HUES64 (cell line): ENCODE measurements at regions not wholly inside any gene's neighbourhood (a gene's known extent, or its start where the extent isn't known, plus 50 kb on each side); places are given as distances from the start of the nearest gene placed in this dataset.

ENCODE experiments used
- H3K27ac ChIP-seq: 2 replicates; pipeline ENCODE4 v1.7.0; 2013; ENCODE audit warnings: low read depth, low read length, inconsistent platforms
- H3K27me3 ChIP-seq: 2 replicates; pipeline ENCODE4 v1.6.1; 2013; ENCODE audit warnings: mild to moderate bottlenecking, low read length; ENCODE audit not compliant: insufficient read depth
- H3K36me3 ChIP-seq: 2 replicates; pipeline ENCODE4 v1.6.1; 2013; ENCODE audit warnings: mild to moderate bottlenecking, low read length; ENCODE audit not compliant: insufficient read depth
- H3K4me1 ChIP-seq: 2 replicates; pipeline ENCODE4 v1.6.1; 2013; ENCODE audit warnings: mild to moderate bottlenecking, low read length, moderate library complexity; ENCODE audit not compliant: insufficient read depth
- H3K4me3 ChIP-seq: 2 replicates; pipeline ENCODE4 v1.5.1; 2013; ENCODE audit warnings: mild to moderate bottlenecking, low read length, moderate library complexity
- H3K9ac ChIP-seq: 2 replicates; pipeline ENCODE4 v1.6.1; 2013; ENCODE audit warnings: mild to moderate bottlenecking, low read depth, low read length
- H3K9me3 ChIP-seq: 2 replicates; pipeline ENCODE4 v1.6.1; 2013; ENCODE audit warnings: low read depth, low read length; ENCODE audit not compliant: insufficient read depth
- WGBS: fragments of 150-250, 120-280 bp; methylation state at CpG from one replicate; pipeline ENCODE4 v1.1.7; 2013; ENCODE audit warnings: missing lambda C conversion rate; 5-methylcytosine and 5-hydroxymethylcytosine counted together

DNA sequence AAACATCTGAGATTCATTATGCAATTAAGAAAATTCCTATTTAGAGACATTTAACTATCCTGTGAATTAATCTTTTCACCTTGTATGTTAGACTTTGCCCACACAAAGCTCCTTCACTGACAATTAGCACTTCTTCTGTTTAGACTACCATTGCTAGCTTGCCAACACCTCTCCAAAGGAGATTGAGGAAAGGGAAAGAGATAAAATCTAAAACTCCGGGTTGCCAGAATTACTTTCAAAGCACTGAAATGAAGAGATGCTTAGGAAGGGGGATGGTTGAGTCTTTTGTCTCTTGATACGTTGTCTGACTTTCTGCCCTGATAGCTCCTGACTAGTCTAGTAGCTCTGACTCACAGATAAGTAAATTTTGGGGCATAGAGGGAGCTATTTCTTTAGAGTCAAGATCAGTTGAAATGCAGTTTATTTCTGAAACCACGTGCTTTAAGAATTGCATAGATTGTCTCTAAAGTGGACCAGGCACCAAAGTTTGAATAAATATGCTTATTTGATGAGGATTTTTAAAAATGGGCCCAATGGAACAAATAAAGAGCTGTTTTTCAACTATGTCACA lies 74.1 kb upstream of the DSEL start:
- Histone ChIP-seq H3K4me1 (peaks cover 11% of the 10 kb centered on the region; the same call in 1 of the 2 replicates), H3K4me3 (no peak overlapping the region), H3K27me3 (no peaks in the 10 kb centered on the region), H3K9me3 (no peaks in the 10 kb centered on the region; the same call in 1 of the 2 replicates), H3K9ac (no peak overlapping the region), H3K27ac (no peak overlapping the region), H3K36me3 (no peaks in the 10 kb centered on the region)
- WGBS = 49% methylated on average over 3 of the region's 3 CpGs

DNA sequence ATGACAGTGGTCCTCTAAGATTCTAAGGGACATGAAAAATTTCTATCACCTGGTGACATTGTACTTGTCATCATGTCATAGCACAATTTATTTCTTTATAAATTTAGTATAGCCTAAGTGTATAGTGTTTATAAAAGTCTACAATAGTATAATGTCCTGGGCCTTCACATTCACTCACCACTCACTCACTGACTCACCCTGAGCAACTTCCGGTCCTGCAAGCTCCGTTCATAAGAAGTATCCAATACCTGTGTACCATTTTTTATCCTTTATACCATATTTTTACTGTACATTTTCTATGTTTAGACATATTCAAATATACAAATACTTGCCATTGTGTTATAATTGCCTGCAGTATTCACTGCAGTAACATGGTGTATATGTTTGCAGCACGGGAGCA lies 72.8 kb upstream of the DSEL start:
- 93% methylated on average over 3 of the region's 3 CpGs for WGBS
- Histone ChIP-seq H3K4me1 (peaks cover 11% of the 10 kb centered on the region; the same call in 1 of the 2 replicates), H3K9me3 (0 out of 2 replicates have a peak, but pooled peaks cover 4% of the 10 kb centered on the region), H3K36me3 (no peaks in the 10 kb centered on the region), H3K4me3 (no peak overlapping the region), H3K9ac (no peak overlapping the region), H3K27me3 (no peaks in the 10 kb centered on the region), H3K27ac (no peak overlapping the region)

DNA sequence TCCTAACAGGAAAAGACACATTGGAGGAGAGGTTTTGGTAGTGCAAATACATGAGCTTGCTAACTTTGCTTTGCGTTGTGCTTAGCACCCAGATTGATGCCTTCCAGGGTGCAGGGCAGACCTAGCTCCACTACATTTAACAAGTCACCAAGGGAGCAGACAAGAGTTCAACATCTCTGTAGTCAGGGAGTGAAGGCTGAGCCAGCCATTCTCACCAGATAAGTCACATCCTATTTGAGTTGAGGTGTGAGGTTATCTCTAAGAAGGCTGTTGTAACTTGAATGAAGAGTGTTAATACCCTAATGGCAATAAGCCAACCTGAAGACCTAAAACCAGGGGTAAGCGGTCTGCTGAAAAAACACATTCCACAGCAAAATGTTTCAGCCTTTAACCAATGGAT lies 69.6 kb upstream of the DSEL start:
- H3K9ac ChIP-seq = no peak overlapping the region
- H3K36me3 ChIP-seq = no peaks in the 10 kb centered on the region
- 0 out of 2 replicates have a peak, but pooled peaks cover 4% of the 10 kb centered on the region for H3K9me3 ChIP-seq
- peaks cover 26% of the 10 kb centered on the region for H3K4me1 ChIP-seq
- H3K27ac ChIP-seq = no peak overlapping the region
- H3K27me3 ChIP-seq = no peaks in the 10 kb centered on the region
- 67% methylated on average over 2 of the region's 2 CpGs for WGBS
- H3K4me3 ChIP-seq = no peak overlapping the region

DNA sequence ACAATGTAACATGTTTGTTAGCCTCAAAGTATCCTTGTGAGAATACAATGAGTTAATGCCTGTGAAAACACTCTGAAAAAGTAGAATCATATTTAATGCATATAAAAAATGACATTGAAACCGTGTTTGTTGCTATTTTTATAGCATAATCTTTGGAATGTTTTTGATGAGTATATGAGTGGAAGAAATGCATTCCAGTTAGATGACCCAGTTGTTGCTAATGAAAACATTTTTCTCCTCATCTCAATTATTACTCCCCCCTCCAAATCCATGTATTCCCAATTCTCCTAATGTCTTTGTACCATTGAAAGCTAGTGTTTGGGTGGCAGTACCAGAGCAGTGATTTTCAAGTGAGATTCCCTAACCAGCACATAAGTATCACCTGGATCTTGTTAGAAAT lies 67.1 kb upstream of the DSEL start:
- H3K9ac ChIP-seq = no peak overlapping the region
- no peaks in the 10 kb centered on the region for H3K36me3 ChIP-seq
- no peak overlapping the region for H3K27ac ChIP-seq
- WGBS = 86% methylated on average over 1 of the region's 1 CpG
- H3K4me1 ChIP-seq = peaks cover 17% of the 10 kb centered on the region
- no peaks in the 10 kb centered on the region for H3K27me3 ChIP-seq
- 0 out of 2 replicates have a peak, but pooled peaks cover 4% of the 10 kb centered on the region for H3K9me3 ChIP-seq
- H3K4me3 ChIP-seq = no peak overlapping the region

- no peaks in the 10 kb centered on the region for H3K36me3 ChIP-seq
- WGBS = 16% methylated on average over 3 of the region's 3 CpGs
Observed at GRCh38 chr18:67582488-67582887, 66.0 kb upstream of the DSEL start.

GRCh38 chr18:67581178-67581577 lies 64.7 kb upstream of the DSEL start:
- H3K4me1 ChIP-seq = peaks cover 17% of the 10 kb centered on the region
- H3K4me3 ChIP-seq = no peak overlapping the region
- H3K9me3 ChIP-seq = 0 out of 2 replicates have a peak, but pooled peaks cover 4% of the 10 kb centered on the region
- H3K27ac ChIP-seq = no peak overlapping the region
- 100% methylated on average over 2 of the region's 2 CpGs for WGBS
- H3K27me3 ChIP-seq = no peaks in the 10 kb centered on the region
- no peak overlapping the region for H3K9ac ChIP-seq
- H3K36me3 ChIP-seq = no peaks in the 10 kb centered on the region

More at GRCh38 chr18:67582488-67582887, 66.0 kb upstream of the DSEL start:
- Histone ChIP-seq H3K9me3 (0 out of 2 replicates have a peak, but pooled peaks cover 4% of the 10 kb centered on the region), H3K4me1 (peaks cover 17% of the 10 kb centered on the region), H3K4me3 (no peak overlapping the region), H3K27me3 (no peaks in the 10 kb centered on the region), H3K9ac (no peak overlapping the region), H3K27ac (no peak overlapping the region)

DNA sequence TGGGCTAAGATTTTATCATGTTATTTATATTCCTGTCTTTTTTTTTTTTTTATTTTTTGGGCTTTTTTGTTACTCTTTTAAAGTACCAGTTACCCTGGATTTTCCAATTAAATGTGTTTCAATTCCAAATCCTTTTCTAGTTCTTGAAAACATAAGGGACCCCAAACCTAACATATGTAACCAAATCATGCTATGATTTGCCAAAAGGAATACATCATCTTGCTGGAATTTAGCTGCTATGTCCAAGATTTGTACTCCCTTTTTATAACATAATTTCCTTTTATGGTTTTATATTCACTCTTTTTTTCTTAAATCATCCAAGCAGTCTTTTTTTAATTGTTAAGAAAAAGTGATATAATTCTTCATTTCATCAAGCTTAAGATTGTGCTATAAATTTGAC lies 60.9 kb upstream of the DSEL start:
- no peaks in the 10 kb centered on the region for H3K9me3 ChIP-seq
- H3K9ac ChIP-seq = no peak overlapping the region
- H3K4me3 ChIP-seq = no peak overlapping the region
- H3K27ac ChIP-seq = no peak overlapping the region
- no peaks in the 10 kb centered on the region for H3K27me3 ChIP-seq
- H3K4me1 ChIP-seq = peaks cover 9% of the 10 kb centered on the region
- H3K36me3 ChIP-seq = no peaks in the 10 kb centered on the region

GRCh38 chr18:67574749-67575148 lies 58.2 kb upstream of the DSEL start:
- no peak overlapping the region for H3K27ac ChIP-seq
- 93% methylated on average over 3 of the region's 3 CpGs for WGBS
- no peaks in the 10 kb centered on the region for H3K4me1 ChIP-seq
- no peaks in the 10 kb centered on the region for H3K36me3 ChIP-seq
- no peak overlapping the region for H3K9ac ChIP-seq
- H3K4me3 ChIP-seq = no peak overlapping the region
- H3K27me3 ChIP-seq = no peaks in the 10 kb centered on the region
- no peaks in the 10 kb centered on the region for H3K9me3 ChIP-seq

- Histone ChIP-seq H3K9ac (no peak overlapping the region), H3K27me3 (no peaks in the 10 kb centered on the region), H3K27ac (no peak overlapping the region), H3K36me3 (no peaks in the 10 kb centered on the region), H3K4me1 (no peaks in the 10 kb centered on the region), H3K9me3 (no peaks in the 10 kb centered on the region), H3K4me3 (no peak overlapping the region)
- 85% methylated on average over 2 of the region's 2 CpGs for WGBS
Observed at GRCh38 chr18:67568166-67568565, 51.6 kb upstream of the DSEL start.
